Lower leg skin (tissue), 4 donors: ENCODE measurements at regions not wholly inside any gene's neighbourhood (a gene's known extent, or its start where the extent isn't known, plus 50 kb on each side); places are given as distances from the start of the nearest gene placed in this dataset.

Experiments
- DNase-seq, 2 donors: peaks; one replicate each; pipeline ENCODE4 v3.0.0-alpha.2; 2019; ENCODE audit warnings: low spot score in 2 of 2
- H3K4me3 ChIP-seq: fragments of 200-600 bp; sonication (generic); 2 replicates; pipeline ENCODE4 v1.5.1; 2017; ENCODE audit warnings: mild to moderate bottlenecking, low read depth; ENCODE audit not compliant: poor library complexity, severe bottlenecking
- CTCF ChIP-seq, 3 donors: fragments of 450-650 bp; IDR thresholded peaks; one replicate each; pipeline ENCODE4 v1.5.1; 2016; ENCODE audit warnings: antibody characterized with exemption in 3 of 3, mild to moderate bottlenecking in 3 of 3, moderate library complexity in 2 of 3
- POLR2A ChIP-seq, 2 donors: fragments of 450-650 bp; IDR thresholded peaks; one replicate each; pipeline ENCODE4 v1.6.1; 2016 to 2017; ENCODE audit warnings: antibody characterized with exemption in 2 of 2, mild to moderate bottlenecking in 1 of 2, moderate library complexity in 1 of 2
- WGBS, 2 donors: methylation state at CpG; one replicate each; pipeline ENCODE4 v1.1.5; 2018; 5-methylcytosine and 5-hydroxymethylcytosine counted together
- intact Hi-C: fragments of 100-400 bp; cut with DNase I; formaldehyde crosslinking; loops from one replicate; pipeline ENCODE4 v1.15.0; 2023; ENCODE audit warnings: low total_unique reads

GRCh38 chr11:106281455-106282173, 204.2 kb downstream of the AASDHPPT start:
- TF ChIP-seq CTCF (IDR thresholded peaks at IDR 0.05) (no peak), POLR2A (IDR thresholded peaks at IDR 0.05) (no peak)
- intact Hi-C loops = no loop called here
- DNase-seq = no peak
- WGBS, 2 donors = 81 to 85% methylated on average over 3 of the region's 3 CpGs
- no peak overlapping the region for H3K4me3 ChIP-seq

- WGBS, 2 donors = 56 to 65% methylated on average over 3 of the region's 3 CpGs
- no peak for DNase-seq
- TF ChIP-seq CTCF (IDR thresholded peaks at IDR 0.05) (no peak), POLR2A (IDR thresholded peaks at IDR 0.05) (no peak)
- intact Hi-C loops = no loop called here
- no peak overlapping the region for H3K4me3 ChIP-seq
These were observed 209.5 kb downstream of the AASDHPPT start for GRCh38 chr11:106286881-106287504.

- intact Hi-C loops = no loop called here
These were observed 210.6 kb downstream of the AASDHPPT start for GRCh38 chr11:106288057-106288456.

GRCh38 chr11:106288822-106289387, 211.4 kb downstream of the AASDHPPT start:
- intact Hi-C loops = no loop called here
- TF ChIP-seq POLR2A (IDR thresholded peaks at IDR 0.05) (no peak), CTCF (IDR thresholded peaks at IDR 0.05) (no peak)

More at GRCh38 chr11:106288057-106288456, 210.6 kb downstream of the AASDHPPT start:
- no peak overlapping the region for H3K4me3 ChIP-seq
- TF ChIP-seq CTCF (IDR thresholded peaks at IDR 0.05) (no peak), POLR2A (IDR thresholded peaks at IDR 0.05) (no peak)
- DNase-seq = no peak
- 86 to 89% methylated on average over 3 of the region's 3 CpGs for WGBS, 2 donors

GRCh38 chr11:106292526-106292925, 215.1 kb downstream of the AASDHPPT start:
- no peak overlapping the region for H3K4me3 ChIP-seq
- DNase-seq = no peak
- WGBS, 2 donors = 86 to 91% methylated on average over 3 of the region's 3 CpGs
- intact Hi-C loops = no loop called here
- TF ChIP-seq POLR2A (IDR thresholded peaks at IDR 0.05) (no peak), CTCF (IDR thresholded peaks at IDR 0.05) (no peak)

More at GRCh38 chr11:106288822-106289387, 211.4 kb downstream of the AASDHPPT start:
- no peak for DNase-seq
- WGBS, 2 donors = 65 to 78% methylated on average over 1 of the region's 1 CpG
- H3K4me3 ChIP-seq = no peak overlapping the region
